ENCODE measurements at regions not wholly inside any gene's neighbourhood (a gene's known extent, or its start where the extent isn't known, plus 50 kb on each side); places are given as distances from the start of the nearest gene placed in this dataset.

- Histone ChIP-seq H3K27me3 (no peaks in the 10 kb centered on the region), H3K27ac (no peak overlapping the region), H3K9me3 (peaks cover 0 to 11% (median 0%) of the 10 kb centered on the region in 3 donors), H3K4me1 (no peaks in the 10 kb centered on the region), H3K36me3 (no peaks in the 10 kb centered on the region), H3K4me3 (no peak overlapping the region)
- WGBS, 2 donors (ENCODE audit: low coverage in 1 of 2) = 56 to 85% methylated on average over 1 of the region's 1 CpG
- TF ChIP-seq CTCF (IDR thresholded peaks at IDR 0.05) = no peak
- no peak for ATAC-seq
These were observed 648.8 kb upstream of the SPRY2 start for GRCh38 chr13:80989747-80990146.

GRCh38 chr13:80989241-80989640 is 648.3 kb upstream of the SPRY2 start:
- H3K4me1 ChIP-seq = no peaks in the 10 kb centered on the region
- TF ChIP-seq POLR2AphosphoS5 (IDR thresholded peaks at IDR 0.05) (no peak), POLR2A (IDR thresholded peaks at IDR 0.05) (no peak), CTCF (IDR thresholded peaks at IDR 0.05) (no peak), EP300 (IDR thresholded peaks at IDR 0.05) (no peak)
- 68 to 89% methylated on average over 5 to 6 of the region's 6 CpGs for WGBS, 2 donors (ENCODE audit: low coverage in 1 of 2)
- no peak for ATAC-seq
- H3K36me3 ChIP-seq = no peaks in the 10 kb centered on the region
- H3K27ac ChIP-seq = no peak overlapping the region
- no peaks in the 10 kb centered on the region for H3K27me3 ChIP-seq
- H3K4me3 ChIP-seq = no peak overlapping the region
- peaks cover 0 to 11% (median 0%) of the 10 kb centered on the region in 3 donors for H3K9me3 ChIP-seq

GRCh38 chr13:80988391-80989151 is 647.6 kb upstream of the SPRY2 start:
- 69 to 84% methylated on average over 6 of the region's 6 CpGs for WGBS, 2 donors (ENCODE audit: low coverage in 1 of 2)
- H3K27ac ChIP-seq = no peak overlapping the region
- ATAC-seq = no peak
- H3K4me1 ChIP-seq = no peaks in the 10 kb centered on the region
- no peaks in the 10 kb centered on the region for H3K36me3 ChIP-seq
- no peak overlapping the region for H3K4me3 ChIP-seq
- no peaks in the 10 kb centered on the region for H3K27me3 ChIP-seq
- peaks cover 0 to 11% (median 0%) of the 10 kb centered on the region in 3 donors for H3K9me3 ChIP-seq
- no peak for TF ChIP-seq POLR2A (IDR thresholded peaks at IDR 0.05)
- no peak for TF ChIP-seq CTCF (IDR thresholded peaks at IDR 0.05)
- TF ChIP-seq EP300 (IDR thresholded peaks at IDR 0.05) = no peak
- no peak for TF ChIP-seq POLR2AphosphoS5 (IDR thresholded peaks at IDR 0.05)

- Histone ChIP-seq H3K4me1 (no peaks in the 10 kb centered on the region), H3K9me3 (no peaks in the 10 kb centered on the region), H3K36me3 (no peaks in the 10 kb centered on the region), H3K4me3 (no peak overlapping the region), H3K27me3 (no peaks in the 10 kb centered on the region), H3K27ac (no peak overlapping the region)
- 43 to 47% methylated on average over 9 of the region's 9 CpGs for WGBS, 2 donors (ENCODE audit: low coverage in 1 of 2)
- no peak for TF ChIP-seq POLR2A (IDR thresholded peaks at IDR 0.05)
- TF ChIP-seq CTCF (IDR thresholded peaks at IDR 0.05) = peak; percentile 45 to 72 (median 50)
- ATAC-seq = no peak
These were observed 638.2 kb upstream of the SPRY2 start for GRCh38 chr13:80979035-80979641.

- no peaks in the 10 kb centered on the region for H3K9me3 ChIP-seq
- H3K4me1 ChIP-seq = no peaks in the 10 kb centered on the region
- H3K36me3 ChIP-seq = no peaks in the 10 kb centered on the region
- 90 to 94% methylated on average over 2 of the region's 4 CpGs for WGBS, 2 donors (ENCODE audit: low coverage in 1 of 2)
- H3K27ac ChIP-seq = no peak overlapping the region
- no peak for TF ChIP-seq EP300 (IDR thresholded peaks at IDR 0.05)
- TF ChIP-seq POLR2AphosphoS5 (IDR thresholded peaks at IDR 0.05) = no peak
- TF ChIP-seq CTCF (IDR thresholded peaks at IDR 0.05) = no peak
- TF ChIP-seq POLR2A (IDR thresholded peaks at IDR 0.05) = no peak
- H3K4me3 ChIP-seq = no peak overlapping the region
- ATAC-seq = no peak
- no peaks in the 10 kb centered on the region for H3K27me3 ChIP-seq
These were observed 636.2 kb upstream of the SPRY2 start for GRCh38 chr13:80977168-80977567.

Data from gastroesophageal sphincter (tissue), 4 donors.